H1 (cell line): ENCODE measurements at regions not wholly inside any gene's neighbourhood (a gene's known extent, or its start where the extent isn't known, plus 50 kb on each side); places are given as distances from the start of the nearest gene placed in this dataset.

Experiments used
- CEBPB ChIP-seq: IDR thresholded peaks from 2 replicates; pipeline ENCODE4 v1.6.1; 2012; ENCODE audit warnings: low read depth, low read length
- FOSL1 ChIP-seq: IDR thresholded peaks from 2 replicates; pipeline ENCODE4 v1.6.1; 2011; ENCODE audit warnings: mild to moderate bottlenecking, low read depth, low read length, moderate library complexity; ENCODE audit not compliant: insufficient read depth
- GTF2F1 ChIP-seq: IDR thresholded peaks from 2 replicates; pipeline ENCODE4 v1.6.1; 2012; ENCODE audit warnings: low read depth, low read length, improper control_type of control experiment, borderline replicate concordance
- RFX5 ChIP-seq: IDR thresholded peaks from 2 replicates; pipeline ENCODE4 v1.6.1; 2011; ENCODE audit warnings: low read depth, low read length, improper control_type of control experiment, borderline replicate concordance
- SUZ12 ChIP-seq: fragments of 200-600 bp; sonication (generic); IDR thresholded peaks from 2 replicates; pipeline ENCODE4 v1.6.1; 2012; ENCODE audit warnings: mild to moderate bottlenecking, inconsistent platforms, low read length, moderate library complexity, mixed read lengths
- TF ChIP-seq, protein P1 (sequence below), 3 experiments: IDR thresholded peaks; 1 replicate in 2 of 3; 2 replicates in 1 of 3; pipeline versions ENCODE4 v1.5.1 to v1.6.1; 2011; ENCODE audit warnings: low read length in 3 of 3, mild to moderate bottlenecking in 3 of 3, inconsistent platforms in 2 of 3, low read depth in 1 of 3, moderate library complexity in 1 of 3; ENCODE audit not compliant: insufficient read depth in 1 of 3; ENCODE audit errors: control extremely low read depth in 1 of 3

- TF ChIP-seq GTF2F1 (no peak), RFX5 (no peak), CEBPB (no peak), FOSL1 (no peak), SUZ12 (no peak)
- TF ChIP-seq, protein P1, sequence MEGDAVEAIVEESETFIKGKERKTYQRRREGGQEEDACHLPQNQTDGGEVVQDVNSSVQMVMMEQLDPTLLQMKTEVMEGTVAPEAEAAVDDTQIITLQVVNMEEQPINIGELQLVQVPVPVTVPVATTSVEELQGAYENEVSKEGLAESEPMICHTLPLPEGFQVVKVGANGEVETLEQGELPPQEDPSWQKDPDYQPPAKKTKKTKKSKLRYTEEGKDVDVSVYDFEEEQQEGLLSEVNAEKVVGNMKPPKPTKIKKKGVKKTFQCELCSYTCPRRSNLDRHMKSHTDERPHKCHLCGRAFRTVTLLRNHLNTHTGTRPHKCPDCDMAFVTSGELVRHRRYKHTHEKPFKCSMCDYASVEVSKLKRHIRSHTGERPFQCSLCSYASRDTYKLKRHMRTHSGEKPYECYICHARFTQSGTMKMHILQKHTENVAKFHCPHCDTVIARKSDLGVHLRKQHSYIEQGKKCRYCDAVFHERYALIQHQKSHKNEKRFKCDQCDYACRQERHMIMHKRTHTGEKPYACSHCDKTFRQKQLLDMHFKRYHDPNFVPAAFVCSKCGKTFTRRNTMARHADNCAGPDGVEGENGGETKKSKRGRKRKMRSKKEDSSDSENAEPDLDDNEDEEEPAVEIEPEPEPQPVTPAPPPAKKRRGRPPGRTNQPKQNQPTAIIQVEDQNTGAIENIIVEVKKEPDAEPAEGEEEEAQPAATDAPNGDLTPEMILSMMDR (IDR thresholded peaks at IDR 0.05; ENCODE audit: control extremely low read depth in 1 of 3, insufficient read depth in 1 of 3, low read depth in 1 of 3, low read length in 3 of 3), result no peak
These were observed 626.5 kb upstream of the DPPA4 start for GRCh38 chr3:109963831-109964230.
